ENCODE measurements at regions not wholly inside any gene's neighbourhood (a gene's known extent, or its start where the extent isn't known, plus 50 kb on each side); places are given as distances from the start of the nearest gene placed in this dataset.

DNA sequence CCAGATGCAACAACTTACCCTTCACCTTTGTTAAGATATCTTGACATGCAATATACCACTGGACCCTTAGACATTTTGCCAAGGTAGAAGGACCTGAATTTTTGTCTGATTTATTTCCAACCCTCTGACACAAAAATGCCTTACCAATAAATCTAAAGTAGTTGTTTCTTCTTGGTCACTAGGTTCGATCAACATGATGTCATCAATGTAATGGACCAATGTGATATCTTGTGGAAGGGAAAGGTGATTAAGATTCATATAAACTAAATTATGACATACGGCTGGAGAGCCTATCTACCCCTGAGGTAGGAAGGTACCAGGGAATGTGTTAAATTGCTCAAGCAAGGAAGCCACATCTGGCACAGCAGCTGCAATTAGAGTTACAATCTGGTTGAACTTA, 67.7 kb upstream of the SERPINE2 start:
- FAIRE-seq (no peak), DNase-seq (ENCODE audit: low read depth in 1 of 2, low spot score in 2 of 2) (no peak)
- Histone ChIP-seq H3K4ac (replicated peaks; ENCODE audit: insufficient read length, low read depth, low read length) (no peak overlapping the region), H2BK15ac (ENCODE audit: low read length) (no peak overlapping the region), H3K9ac (replicated peaks in 1 of 4; ENCODE audit: extremely low read depth in 1 of 4, low read depth in 3 of 4, low read length in 3 of 4) (no peak overlapping the region), H3K14ac (ENCODE audit: insufficient read length) (no peak overlapping the region), H2BK5ac (ENCODE audit: low read depth, low read length) (no peak overlapping the region), H4K8ac (ENCODE audit: extremely low read depth, insufficient read depth, low read length) (no peak overlapping the region), H3K9me3 (ENCODE audit: insufficient read depth in 2 of 2, low read depth in 1 of 2, low read length in 1 of 2) (no peaks in the 10 kb centered on the region), H3K36me3 (ENCODE audit: control insufficient read depth in 2 of 4, insufficient read depth in 4 of 4, low read length in 3 of 4) (no peaks in the 10 kb centered on the region), H4K91ac (replicated peaks; ENCODE audit: insufficient read length, low read length) (no peak overlapping the region), H3K4me2 (ENCODE audit: insufficient read depth in 1 of 2, low read depth in 2 of 2, low read length in 2 of 2) (no peak overlapping the region), H3K79me1 (ENCODE audit: low read depth, low read length) (no peaks in the 10 kb centered on the region), H2AK5ac (ENCODE audit: low read depth, low read length) (no peak overlapping the region), H2BK120ac (replicated peaks; ENCODE audit: low read depth, low read length) (no peak overlapping the region), H3K79me2 (ENCODE audit: control insufficient read depth in 1 of 2, insufficient read depth in 2 of 2, low read length in 2 of 2) (no peaks in the 10 kb centered on the region), H2BK20ac (ENCODE audit: low read length) (no peak overlapping the region), H3K4me3 (ENCODE audit: extremely low read depth in 1 of 4, insufficient read depth in 2 of 4, low read depth in 3 of 4, low read length in 4 of 4) (no peak overlapping the region), H2AFZ (ENCODE audit: low read length) (no peak overlapping the region), H3K23me2 (ENCODE audit: low read depth, low read length) (no peaks in the 10 kb centered on the region), H3K23ac (ENCODE audit: insufficient read length) (no peak overlapping the region), H3K18ac (ENCODE audit: extremely low read depth, low read length) (no peak overlapping the region), H4K20me1 (replicated peaks in 1 of 2; ENCODE audit: control insufficient read depth in 1 of 2, insufficient read depth in 2 of 2, low read length in 2 of 2) (no peaks in the 10 kb centered on the region), H2BK12ac (ENCODE audit: low read depth, low read length) (no peak overlapping the region), H3K27ac (ENCODE audit: low read depth, low read length) (no peak overlapping the region), H3K4me1 (replicated peaks in 1 of 4; ENCODE audit: control insufficient read depth in 3 of 4, insufficient read depth in 4 of 4, low read length in 3 of 4) (no peaks in the 10 kb centered on the region), H3K27me3 (replicated peaks in 1 of 4; ENCODE audit: control insufficient read depth in 3 of 4, extremely low read depth in 1 of 4, insufficient read depth in 3 of 4, low read length in 3 of 4) (no peaks in the 10 kb centered on the region), H4K5ac (ENCODE audit: insufficient read length, low read depth, low read length) (no peak overlapping the region), H3K56ac (replicated peaks; ENCODE audit: insufficient read length, low read depth, low read length) (no peak overlapping the region)
- POLR2A ChIA-PET (ENCODE audit: partially characterized antibody) = no interaction called here
- CTCF ChIA-PET (ENCODE audit: partially characterized antibody) = no interaction called here
- WGBS, 2 experiments (ENCODE audit: extremely low coverage in 1 of 2, insufficient coverage in 1 of 2, insufficient read length in 1 of 2, insufficient replicate concordance in 2 of 2, low coverage in 1 of 2, low lambda C conversion rate in 2 of 2, missing lambda C conversion rate in 1 of 2) = 97% methylated on average over 2 of the region's 2 CpGs; no CpG with 5 or more reads in 1 of the 2 experiments
- TF ChIP-seq, protein P1, sequence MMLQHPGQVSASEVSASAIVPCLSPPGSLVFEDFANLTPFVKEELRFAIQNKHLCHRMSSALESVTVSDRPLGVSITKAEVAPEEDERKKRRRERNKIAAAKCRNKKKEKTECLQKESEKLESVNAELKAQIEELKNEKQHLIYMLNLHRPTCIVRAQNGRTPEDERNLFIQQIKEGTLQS (IDR thresholded peaks at IDR 0.05; ENCODE audit: insufficient read depth, low read depth, low read length) = no peak
- TF ChIP-seq POLR2AphosphoS5 (IDR thresholded peaks at IDR 0.05; ENCODE audit: low read depth, low read length) (no peak), POU5F1 (IDR thresholded peaks at IDR 0.05; ENCODE audit: low read depth, low read length) (no peak), CTBP2 (IDR thresholded peaks at IDR 0.05; ENCODE audit: borderline replicate concordance, insufficient read depth, insufficient read length, low read length) (no peak)
